ENCODE measurements at regions not wholly inside any gene's neighbourhood (a gene's known extent, or its start where the extent isn't known, plus 50 kb on each side); places are given as distances from the start of the nearest gene placed in this dataset.

DNA sequence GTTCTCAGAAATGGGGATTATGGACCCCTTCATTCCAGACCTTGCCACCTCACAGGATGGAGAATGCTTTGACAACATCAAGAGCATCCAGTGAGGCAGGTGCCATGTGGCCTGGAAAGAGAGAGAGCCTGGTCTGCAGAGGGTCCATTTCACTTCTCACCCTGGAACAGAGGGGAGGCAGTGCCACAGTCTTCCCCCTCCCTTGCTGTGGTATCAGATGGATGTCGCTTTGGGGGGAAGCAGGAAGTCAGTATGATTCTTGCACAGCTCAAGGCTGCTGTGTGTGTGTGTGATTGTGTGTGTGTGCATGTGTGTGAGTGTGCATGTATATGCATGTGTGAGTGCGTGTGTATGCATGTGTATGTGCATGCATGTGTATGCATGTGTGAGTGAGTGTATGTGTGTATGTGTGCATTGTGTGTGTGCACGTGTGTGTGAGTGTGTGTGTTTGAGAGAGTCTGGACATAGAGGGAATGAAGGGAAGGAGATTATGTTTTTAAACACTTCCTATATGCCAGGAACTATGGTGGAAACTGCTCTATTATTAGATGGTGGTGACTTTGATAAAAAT lies 328.6 kb upstream of the CLNK start:
- no peaks in the 10 kb centered on the region for H3K79me2 ChIP-seq (ENCODE audit: insufficient read depth, low read depth, low read length)
- CTCF ChIA-PET (ENCODE audit: unreplicated experiment), result no interaction called here
- intact Hi-C loops (cut with micrococcal nuclease; ENCODE audit: unreplicated experiment), result no loop called here
- H3K4me3 ChIP-seq (ENCODE audit: low read depth, low read length, poor library complexity, severe bottlenecking), result no peak overlapping the region
- no peaks in the 10 kb centered on the region for H3K36me3 ChIP-seq (ENCODE audit: insufficient read depth, low read length)
- H4K20me1 ChIP-seq (ENCODE audit: insufficient read depth, low read length), result no peaks in the 10 kb centered on the region
- H3K9me2 ChIP-seq (ENCODE audit: insufficient read depth, low read length), result no peaks in the 10 kb centered on the region
- no peaks in the 10 kb centered on the region for H3K4me1 ChIP-seq (ENCODE audit: insufficient read depth, low read length, poor library complexity, severe bottlenecking)
- TF ChIP-seq EZH2phosphoT487 (IDR thresholded peaks at IDR 0.05; ENCODE audit: borderline replicate concordance, low read depth, low read length), result no peak
- TF ChIP-seq, protein P1, sequence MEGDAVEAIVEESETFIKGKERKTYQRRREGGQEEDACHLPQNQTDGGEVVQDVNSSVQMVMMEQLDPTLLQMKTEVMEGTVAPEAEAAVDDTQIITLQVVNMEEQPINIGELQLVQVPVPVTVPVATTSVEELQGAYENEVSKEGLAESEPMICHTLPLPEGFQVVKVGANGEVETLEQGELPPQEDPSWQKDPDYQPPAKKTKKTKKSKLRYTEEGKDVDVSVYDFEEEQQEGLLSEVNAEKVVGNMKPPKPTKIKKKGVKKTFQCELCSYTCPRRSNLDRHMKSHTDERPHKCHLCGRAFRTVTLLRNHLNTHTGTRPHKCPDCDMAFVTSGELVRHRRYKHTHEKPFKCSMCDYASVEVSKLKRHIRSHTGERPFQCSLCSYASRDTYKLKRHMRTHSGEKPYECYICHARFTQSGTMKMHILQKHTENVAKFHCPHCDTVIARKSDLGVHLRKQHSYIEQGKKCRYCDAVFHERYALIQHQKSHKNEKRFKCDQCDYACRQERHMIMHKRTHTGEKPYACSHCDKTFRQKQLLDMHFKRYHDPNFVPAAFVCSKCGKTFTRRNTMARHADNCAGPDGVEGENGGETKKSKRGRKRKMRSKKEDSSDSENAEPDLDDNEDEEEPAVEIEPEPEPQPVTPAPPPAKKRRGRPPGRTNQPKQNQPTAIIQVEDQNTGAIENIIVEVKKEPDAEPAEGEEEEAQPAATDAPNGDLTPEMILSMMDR (conservative IDR thresholded peaks at IDR 0.05; ENCODE audit: low read length), result no peak
- H2AFZ ChIP-seq (ENCODE audit: low read length), result no peak overlapping the region
- BruUV-seq (replicated peaks), result no TSS peak
- no peaks in the 10 kb centered on the region for H3K9me3 ChIP-seq (ENCODE audit: low read length)
- no peak overlapping the region for H3K4me2 ChIP-seq (ENCODE audit: low read length)
- DNase-seq (ENCODE audit: low spot score), result no peak
- POLR2A ChIA-PET, result no interaction called here
- no peak overlapping the region for H3K27ac ChIP-seq (ENCODE audit: low read depth, low read length, poor library complexity, severe bottlenecking)

DNA sequence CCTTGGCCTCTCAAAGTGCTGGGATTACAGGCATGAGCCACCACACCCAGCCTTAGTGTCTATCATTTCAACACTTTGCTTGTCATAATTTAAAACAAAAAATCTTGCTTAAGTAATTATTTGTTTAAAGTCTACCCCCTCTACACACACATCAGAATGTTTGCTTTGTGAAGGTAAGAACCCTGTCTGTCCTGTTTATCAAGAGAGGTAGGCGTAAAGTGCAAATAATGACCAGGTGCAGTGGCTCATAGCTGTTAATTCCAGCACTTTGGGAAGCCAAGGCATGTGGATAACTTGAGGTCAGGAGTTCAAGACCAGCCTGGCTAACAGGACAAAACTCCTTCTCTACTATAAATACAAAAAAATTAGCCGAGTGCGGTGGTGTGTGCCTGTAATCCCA lies 326.7 kb upstream of the CLNK start:
- no peak for DNase-seq (ENCODE audit: low spot score)
- Histone ChIP-seq H3K4me2 (ENCODE audit: low read length) (no peak overlapping the region), H3K4me3 (ENCODE audit: low read depth, low read length, poor library complexity, severe bottlenecking) (no peak overlapping the region), H3K27ac (ENCODE audit: low read depth, low read length, poor library complexity, severe bottlenecking) (no peak overlapping the region), H3K36me3 (ENCODE audit: insufficient read depth, low read length) (no peaks in the 10 kb centered on the region), H4K20me1 (ENCODE audit: insufficient read depth, low read length) (no peaks in the 10 kb centered on the region), H3K79me2 (ENCODE audit: insufficient read depth, low read depth, low read length) (no peaks in the 10 kb centered on the region), H3K9me2 (ENCODE audit: insufficient read depth, low read length) (no peaks in the 10 kb centered on the region), H3K4me1 (ENCODE audit: insufficient read depth, low read length, poor library complexity, severe bottlenecking) (no peaks in the 10 kb centered on the region), H3K9me3 (ENCODE audit: low read length) (no peaks in the 10 kb centered on the region), H2AFZ (ENCODE audit: low read length) (no peak overlapping the region)
- POLR2A ChIA-PET, result no interaction called here
- TF ChIP-seq, protein P1 (conservative IDR thresholded peaks at IDR 0.05; ENCODE audit: low read length), result no peak
- no peak for TF ChIP-seq EZH2phosphoT487 (IDR thresholded peaks at IDR 0.05; ENCODE audit: borderline replicate concordance, low read depth, low read length)
- CTCF ChIA-PET (ENCODE audit: unreplicated experiment), result no interaction called here
- intact Hi-C loops (cut with micrococcal nuclease; ENCODE audit: unreplicated experiment), result no loop called here
- no TSS peak for BruUV-seq (replicated peaks)

DNA sequence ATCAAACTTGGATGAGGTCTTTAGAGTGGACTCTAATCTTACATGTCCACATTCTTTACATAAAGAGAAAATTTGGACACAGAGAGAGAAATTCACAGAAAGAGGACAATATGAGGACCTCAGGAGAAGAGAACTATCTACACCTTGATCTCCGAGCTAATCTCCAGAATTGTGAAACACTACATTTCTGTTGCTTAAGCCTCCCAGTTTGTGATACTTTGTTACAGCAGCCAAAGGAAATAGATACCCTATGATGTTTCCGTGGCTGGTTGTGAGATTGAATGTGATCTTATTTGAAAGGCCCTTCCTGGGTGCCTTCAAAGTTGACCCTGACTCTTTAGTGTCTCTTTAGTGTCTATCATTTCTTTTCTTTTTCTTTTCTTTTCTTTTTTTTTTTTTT lies 326.1 kb upstream of the CLNK start:
- Histone ChIP-seq H2AFZ (ENCODE audit: low read length) (no peak overlapping the region), H4K20me1 (ENCODE audit: insufficient read depth, low read length) (no peaks in the 10 kb centered on the region), H3K4me2 (ENCODE audit: low read length) (no peak overlapping the region), H3K27ac (ENCODE audit: low read depth, low read length, poor library complexity, severe bottlenecking) (no peak overlapping the region), H3K9me3 (ENCODE audit: low read length) (no peaks in the 10 kb centered on the region), H3K9me2 (ENCODE audit: insufficient read depth, low read length) (no peaks in the 10 kb centered on the region), H3K4me3 (ENCODE audit: low read depth, low read length, poor library complexity, severe bottlenecking) (no peak overlapping the region), H3K36me3 (ENCODE audit: insufficient read depth, low read length) (no peaks in the 10 kb centered on the region), H3K79me2 (ENCODE audit: insufficient read depth, low read depth, low read length) (no peaks in the 10 kb centered on the region), H3K4me1 (ENCODE audit: insufficient read depth, low read length, poor library complexity, severe bottlenecking) (peaks cover 4% of the 10 kb centered on the region)
- no TSS peak for BruUV-seq (replicated peaks)
- no peak for TF ChIP-seq EZH2phosphoT487 (IDR thresholded peaks at IDR 0.05; ENCODE audit: borderline replicate concordance, low read depth, low read length)
- TF ChIP-seq, protein P1 (conservative IDR thresholded peaks at IDR 0.05; ENCODE audit: low read length), result no peak
- ChIA-PET POLR2A (interaction anchor here (0.6 kb wide), 1 partner anchor 348 kb away, joined by 3 read pairs; no protein-coding TSS in a partner anchor), CTCF (ENCODE audit: unreplicated experiment) (no interaction called here)
- DNase-seq (ENCODE audit: low spot score), result no peak
- intact Hi-C loops (cut with micrococcal nuclease; ENCODE audit: unreplicated experiment), result no loop called here
